H1 (cell line): ENCODE measurements at regions not wholly inside any gene's neighbourhood (a gene's known extent, or its start where the extent isn't known, plus 50 kb on each side); places are given as distances from the start of the nearest gene placed in this dataset.

ENCODE experiments used
- EP300 ChIP-seq, 2 experiments: IDR thresholded peaks; 1 replicate in 1 of 2; 2 replicates in 1 of 2; pipeline ENCODE4 v1.6.1; 2011 to 2012; ENCODE audit warnings: low read depth in 2 of 2, low read length in 2 of 2, mild to moderate bottlenecking in 2 of 2, borderline replicate concordance in 1 of 2, inconsistent platforms in 1 of 2, moderate library complexity in 1 of 2
- SP2 ChIP-seq: IDR thresholded peaks from 2 replicates; pipeline ENCODE4 v1.6.1; 2012; ENCODE audit warnings: mild to moderate bottlenecking, low read length, inconsistent platforms
- YY1 ChIP-seq: IDR thresholded peaks from 2 replicates; pipeline ENCODE4 v1.6.1; 2011; ENCODE audit warnings: low read depth, mild to moderate bottlenecking, low read length
- TF ChIP-seq, protein P1 (sequence below): IDR thresholded peaks from 2 replicates; pipeline ENCODE4 v1.6.1; 2011; ENCODE audit warnings: low read depth, mild to moderate bottlenecking, low read length; ENCODE audit not compliant: insufficient read depth

DNA sequence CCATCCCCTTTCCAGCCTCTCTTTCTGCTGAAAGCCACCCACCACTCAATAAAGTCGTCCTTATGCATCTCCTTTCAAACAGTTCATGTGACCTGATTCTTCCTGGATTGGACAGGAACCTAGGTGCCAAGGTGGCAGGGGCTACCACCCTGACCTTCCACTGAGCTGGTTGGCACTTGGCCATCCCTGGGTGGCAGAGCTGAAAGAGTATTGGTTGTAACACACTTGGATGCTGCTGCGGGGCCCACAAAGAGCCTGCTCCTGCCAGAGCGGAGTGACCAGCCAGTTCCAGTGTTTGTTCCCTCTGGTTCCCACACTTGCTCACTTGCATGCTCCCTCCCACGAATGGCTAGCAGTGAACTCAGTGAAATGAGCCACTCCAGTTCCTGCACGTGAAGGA, 57.2 kb upstream of the OR4C15 start (continued):
- TF ChIP-seq, protein P1, sequence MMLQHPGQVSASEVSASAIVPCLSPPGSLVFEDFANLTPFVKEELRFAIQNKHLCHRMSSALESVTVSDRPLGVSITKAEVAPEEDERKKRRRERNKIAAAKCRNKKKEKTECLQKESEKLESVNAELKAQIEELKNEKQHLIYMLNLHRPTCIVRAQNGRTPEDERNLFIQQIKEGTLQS: no peak
- no peak for TF ChIP-seq YY1
- TF ChIP-seq SP2: no peak
- TF ChIP-seq EP300 (IDR thresholded peaks at IDR 0.05; ENCODE audit: borderline replicate concordance in 1 of 2, low read depth in 2 of 2, low read length in 2 of 2): no peak
